Suprapubic skin (tissue), 4 donors: ENCODE measurements at regions not wholly inside any gene's neighbourhood (a gene's known extent, or its start where the extent isn't known, plus 50 kb on each side); places are given as distances from the start of the nearest gene placed in this dataset.

Experiments
- DNase-seq, 2 donors: peaks; one replicate each; pipeline ENCODE4 v3.0.0-alpha.2; 2019; ENCODE audit warnings: low spot score in 2 of 2
- H3K27ac ChIP-seq: fragments of 200-600 bp; sonication (generic); one replicate; pipeline ENCODE4 v1.5.1; 2019
- H3K27me3 ChIP-seq: fragments of 200-600 bp; sonication (generic); one replicate; pipeline ENCODE4 v1.5.1; 2019
- H3K36me3 ChIP-seq: fragments of 200-600 bp; sonication (generic); one replicate; pipeline ENCODE4 v1.5.1; 2019
- H3K4me1 ChIP-seq: fragments of 200-600 bp; sonication (generic); one replicate; pipeline ENCODE4 v1.5.1; 2019
- H3K4me3 ChIP-seq: fragments of 200-600 bp; sonication (generic); one replicate; pipeline ENCODE4 v1.5.1; 2019; ENCODE audit warnings: mild to moderate bottlenecking
- H3K9me3 ChIP-seq: fragments of 200-600 bp; sonication (generic); one replicate; pipeline ENCODE4 v1.5.1; 2019
- CTCF ChIP-seq, 2 donors: fragments of 200-600 bp in 1 of 2; fragments of 450-650 bp in 1 of 2; sonication (generic) in 1 of 2; IDR thresholded peaks; one replicate each; pipeline ENCODE4 v1.5.1; 2016 to 2019; ENCODE audit warnings: antibody characterized with exemption in 2 of 2, mild to moderate bottlenecking in 1 of 2, moderate library complexity in 1 of 2
- EP300 ChIP-seq: sonication (generic); formaldehyde crosslinking; IDR thresholded peaks from one replicate; pipeline ENCODE4 v1.6.1; 2017; ENCODE audit warnings: antibody characterized with exemption
- POLR2A ChIP-seq, 2 donors: fragments of 450-650 bp; IDR thresholded peaks; one replicate each; pipeline ENCODE4 v1.6.1; 2017; ENCODE audit warnings: antibody characterized with exemption in 2 of 2, mild to moderate bottlenecking in 2 of 2, moderate library complexity in 2 of 2
- POLR2AphosphoS5 ChIP-seq, 3 donors: sonication (generic); formaldehyde crosslinking; IDR thresholded peaks; one replicate each; pipeline ENCODE4 v1.6.1; 2017; ENCODE audit warnings: antibody characterized with exemption in 3 of 3
- WGBS: methylation state at CpG from one replicate; pipeline ENCODE4 v1.1.5; 2018; 5-methylcytosine and 5-hydroxymethylcytosine counted together

- H3K36me3 ChIP-seq: no peaks in the 10 kb centered on the region
- 73% methylated on average over 1 of the region's 1 CpG for WGBS
- H3K4me1 ChIP-seq: peaks cover 6% of the 10 kb centered on the region
- no peak overlapping the region for H3K4me3 ChIP-seq
- no peak overlapping the region for H3K27ac ChIP-seq
- no peaks in the 10 kb centered on the region for H3K9me3 ChIP-seq
- DNase-seq: no peak
- TF ChIP-seq POLR2AphosphoS5 (IDR thresholded peaks at IDR 0.05) (no peak), POLR2A (IDR thresholded peaks at IDR 0.05) (no peak), CTCF (IDR thresholded peaks at IDR 0.05) (no peak), EP300 (no peak)
- no peaks in the 10 kb centered on the region for H3K27me3 ChIP-seq
These were observed 258.4 kb downstream of the RFC3 start for GRCh38 chr13:34076319-34076718.

DNA sequence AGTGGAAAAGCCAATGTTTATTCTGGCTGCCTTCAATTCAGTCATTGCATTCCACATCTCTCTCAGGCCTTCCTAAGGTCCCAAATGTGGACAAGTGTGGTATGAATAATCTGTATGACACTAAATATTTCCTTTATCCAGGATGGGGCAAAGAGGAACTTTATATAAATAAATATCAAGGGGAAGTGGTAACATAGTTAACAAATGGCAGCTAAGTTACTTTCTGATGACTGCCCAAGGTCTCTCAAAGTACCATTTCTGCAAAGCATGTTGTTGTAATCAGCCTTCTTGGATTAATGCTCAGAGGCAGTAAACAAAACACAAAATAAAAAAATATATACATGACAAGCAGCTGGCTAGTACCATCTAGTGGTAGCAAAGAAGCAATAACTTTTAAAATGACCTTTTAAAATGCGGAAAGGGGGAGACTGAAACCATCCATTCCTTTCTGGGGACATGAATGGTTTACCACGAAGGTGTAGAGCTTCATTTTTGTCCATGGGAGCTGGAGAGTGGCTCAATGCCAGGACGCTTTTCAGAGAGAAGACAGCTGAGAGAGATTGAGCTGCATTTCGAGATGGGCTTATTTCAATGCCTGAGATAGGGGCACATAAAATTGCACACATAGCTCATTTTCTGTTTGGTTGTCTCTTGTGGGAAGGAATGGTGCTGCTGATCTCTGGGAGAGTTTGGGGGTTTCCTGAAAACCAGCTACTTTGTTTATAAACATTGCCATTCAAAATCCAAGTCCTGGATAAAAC is 259.2 kb downstream of the RFC3 start:
- H3K27me3 ChIP-seq: no peaks in the 10 kb centered on the region
- peaks cover 6% of the 10 kb centered on the region for H3K4me1 ChIP-seq
- H3K27ac ChIP-seq: no peak overlapping the region
- 14% methylated on average over 4 of the region's 4 CpGs for WGBS
- no peak overlapping the region for H3K4me3 ChIP-seq
- no peak for DNase-seq
- no peak for TF ChIP-seq EP300
- TF ChIP-seq POLR2AphosphoS5 (IDR thresholded peaks at IDR 0.05): no peak
- TF ChIP-seq POLR2A (IDR thresholded peaks at IDR 0.05): no peak
- peak; percentile 31 to 39 for TF ChIP-seq CTCF (IDR thresholded peaks at IDR 0.05)
- H3K9me3 ChIP-seq: no peaks in the 10 kb centered on the region
- H3K36me3 ChIP-seq: no peaks in the 10 kb centered on the region

- H3K4me1 ChIP-seq: peaks cover 6% of the 10 kb centered on the region
- no peak overlapping the region for H3K4me3 ChIP-seq
- no peaks in the 10 kb centered on the region for H3K9me3 ChIP-seq
- no peak overlapping the region for H3K27ac ChIP-seq
- TF ChIP-seq POLR2AphosphoS5 (IDR thresholded peaks at IDR 0.05): no peak
- H3K36me3 ChIP-seq: no peaks in the 10 kb centered on the region
- DNase-seq: no peak
- H3K27me3 ChIP-seq: no peaks in the 10 kb centered on the region
- 72% methylated on average over 2 of the region's 2 CpGs for WGBS
These were observed 260.5 kb downstream of the RFC3 start for GRCh38 chr13:34078334-34078999.

- 91% methylated on average over 2 of the region's 2 CpGs for WGBS
- TF ChIP-seq POLR2A (IDR thresholded peaks at IDR 0.05): no peak
- TF ChIP-seq EP300: no peak
- TF ChIP-seq POLR2AphosphoS5 (IDR thresholded peaks at IDR 0.05): no peak
- no peak for TF ChIP-seq CTCF (IDR thresholded peaks at IDR 0.05)
These were observed 267.3 kb downstream of the RFC3 start for GRCh38 chr13:34085204-34085603.

GRCh38 chr13:34086281-34086680 is 268.3 kb downstream of the RFC3 start:
- Histone ChIP-seq H3K9me3 (no peaks in the 10 kb centered on the region), H3K4me1 (no peaks in the 10 kb centered on the region), H3K36me3 (no peaks in the 10 kb centered on the region), H3K27ac (no peak overlapping the region), H3K4me3 (no peak overlapping the region), H3K27me3 (no peaks in the 10 kb centered on the region)
- WGBS: 80% methylated on average over 2 of the region's 2 CpGs
- TF ChIP-seq POLR2AphosphoS5 (IDR thresholded peaks at IDR 0.05) (no peak), POLR2A (IDR thresholded peaks at IDR 0.05) (no peak), CTCF (IDR thresholded peaks at IDR 0.05) (no peak), EP300 (no peak)
- no peak for DNase-seq

More at GRCh38 chr13:34085204-34085603, 267.3 kb downstream of the RFC3 start:
- H3K4me1 ChIP-seq: no peaks in the 10 kb centered on the region
- no peak for DNase-seq
- H3K36me3 ChIP-seq: no peaks in the 10 kb centered on the region
- no peak overlapping the region for H3K27ac ChIP-seq
- H3K27me3 ChIP-seq: no peaks in the 10 kb centered on the region
- H3K4me3 ChIP-seq: no peak overlapping the region
- no peaks in the 10 kb centered on the region for H3K9me3 ChIP-seq
